AG09309 (cell line): ENCODE measurements at regions not wholly inside any gene's neighbourhood (a gene's known extent, or its start where the extent isn't known, plus 50 kb on each side); places are given as distances from the start of the nearest gene placed in this dataset.
"Not testable (repeated sequence)": the region's sequence is repeated elsewhere in the genome, so short reads cannot be mapped to it uniquely, and the experiment has no call there.

Experiments
- DNase-seq: peaks from one replicate; pipeline ENCODE4 v3.0.0-alpha.2; 2010; ENCODE audit warnings: low read depth
- H3K4me3 ChIP-seq: 2 replicates; pipeline ENCODE4 v1.5.1; 2011; ENCODE audit warnings: mild to moderate bottlenecking, low read depth, low read length, moderate library complexity; ENCODE audit not compliant: control insufficient read depth
- CTCF ChIP-seq: IDR thresholded peaks from 2 replicates; pipeline ENCODE4 v1.5.1; 2011; ENCODE audit warnings: mild to moderate bottlenecking, low read depth, low read length, inconsistent platforms; ENCODE audit not compliant: insufficient read depth, control insufficient read depth; ENCODE audit errors: missing control alignments

DNA sequence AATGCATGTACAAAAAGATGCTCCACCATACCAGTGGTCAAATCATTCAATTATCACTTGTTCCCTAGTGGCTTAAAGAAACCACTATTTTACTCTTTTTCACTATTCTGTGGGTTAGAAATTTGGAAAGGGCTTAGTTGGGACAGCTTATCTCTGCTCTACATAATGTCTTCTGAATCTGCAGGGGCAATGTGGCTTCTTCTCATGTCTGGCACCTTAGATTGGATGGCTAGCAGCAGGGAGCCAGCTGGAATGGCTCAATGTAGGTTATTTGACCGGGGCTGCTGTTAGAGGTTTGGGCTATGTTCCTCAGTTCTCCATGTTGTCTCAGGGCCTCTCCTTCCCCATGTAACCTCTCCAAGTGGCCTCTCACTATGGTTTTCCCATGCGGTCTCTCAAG lies 57.5 kb upstream of the EPHB1 start:
- H3K4me3 ChIP-seq: no peak overlapping the region
- DNase-seq: no peak
- no peak for TF ChIP-seq CTCF

DNA sequence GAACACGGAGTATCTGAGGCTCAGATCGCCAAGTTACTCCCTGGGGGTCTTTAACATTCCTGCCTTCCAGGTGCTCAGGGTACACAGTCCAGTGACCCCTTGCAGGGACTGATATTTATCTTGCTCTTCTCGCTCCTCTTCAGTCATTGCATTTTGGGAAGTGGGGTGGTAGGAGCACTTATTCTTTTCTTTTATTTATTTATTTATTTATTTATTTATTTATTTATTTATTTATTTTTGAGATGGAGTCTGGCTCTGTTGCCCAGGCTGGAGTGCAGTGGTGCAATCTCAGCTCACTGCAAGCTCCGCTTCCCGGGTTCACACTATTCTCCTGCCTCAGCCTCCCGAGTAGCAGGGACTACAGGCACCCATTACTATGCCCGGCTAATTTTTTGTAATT lies 55.0 kb upstream of the EPHB1 start:
- not testable (repeated sequence) for H3K4me3 ChIP-seq, DNase-seq

DNA sequence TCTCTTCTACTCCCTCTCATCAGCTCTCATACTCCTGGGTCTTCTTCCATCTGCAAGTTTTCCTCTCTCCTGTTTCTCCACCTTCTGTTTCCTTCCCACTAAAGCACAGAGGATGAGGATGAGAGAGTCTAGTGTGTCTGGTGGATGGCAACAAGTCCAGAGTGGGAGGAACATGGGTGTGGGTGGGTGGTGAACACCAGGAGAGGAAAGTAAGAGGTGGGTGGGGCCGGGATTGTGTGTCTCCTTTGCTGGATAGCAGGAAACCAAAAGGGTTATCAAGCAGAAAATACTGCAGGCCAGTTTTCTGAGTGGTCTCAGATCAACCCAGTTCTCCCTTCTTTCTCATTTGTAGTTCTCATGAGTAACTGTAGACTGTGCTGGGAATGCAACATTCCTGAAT lies 52.9 kb upstream of the EPHB1 start:
- TF ChIP-seq CTCF: no peak
- no peak for DNase-seq
- no peak overlapping the region for H3K4me3 ChIP-seq

DNA sequence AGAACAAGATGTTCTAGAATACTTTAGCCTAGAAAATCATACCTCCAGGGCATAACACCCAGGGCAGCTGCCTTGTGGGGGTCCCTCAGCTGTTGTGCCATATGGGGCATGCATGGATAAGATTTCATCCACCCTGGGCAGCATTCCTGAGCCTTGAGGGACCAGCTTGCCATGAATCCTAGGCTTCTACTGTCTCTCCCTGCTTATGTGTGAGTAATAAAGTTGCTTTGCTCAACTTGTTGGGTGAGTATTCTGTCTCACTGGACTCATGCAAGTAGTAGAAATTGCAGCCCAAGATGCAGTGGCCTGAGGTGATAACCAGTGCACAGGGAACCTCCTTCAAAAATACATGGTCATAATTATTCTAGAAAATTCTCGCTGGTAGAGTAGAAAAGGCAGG lies 52.1 kb upstream of the EPHB1 start:
- no peak for TF ChIP-seq CTCF
- H3K4me3 ChIP-seq: no peak overlapping the region

More for the DNA sequence above, 52.1 kb upstream of the EPHB1 start:
- DNase-seq: no peak
